CD4-positive, alpha-beta T cell (primary cell): ENCODE measurements at regions not wholly inside any gene's neighbourhood (a gene's known extent, or its start where the extent isn't known, plus 50 kb on each side); places are given as distances from the start of the nearest gene placed in this dataset.

Experiments
- ATAC-seq: fragments of 200-7000 bp; cut with Tn5 transposase; one replicate; pipeline ENCODE4 v1.10.0; 2022; ENCODE audit warnings: mild to moderate bottlenecking; ENCODE audit not compliant: poor library complexity
- CTCF ChIA-PET: fragments of 350-600 bp; sonication (Branson Sonifier 250); formaldehyde crosslinking; loops from one replicate; lab custom pipeline; 2021; ENCODE audit warnings: antibody characterized with exemption, inconsistent platforms; lab: Charles Lee
- POLR2A ChIA-PET: fragments of 350-600 bp; sonication (Branson Sonifier 250); formaldehyde crosslinking; loops from one replicate; lab custom pipeline; 2021; ENCODE audit warnings: antibody characterized with exemption, inconsistent platforms; lab: Charles Lee
- DNase-seq, 14 experiments: peaks; one replicate each; pipeline ENCODE4 v3.0.0-alpha.2; 2013 to 2020; ENCODE audit warnings: mixed read lengths in 2 of 14
- H3K27ac ChIP-seq, 2 donors: one replicate each; pipeline versions ENCODE4 v1.5.1 to v1.7.0; 2013; ENCODE audit warnings: low read length in 2 of 2, low read depth in 1 of 2, mild to moderate bottlenecking in 1 of 2
- H3K27me3 ChIP-seq, 2 experiments: 1 replicate in 1 of 2; 2 replicates in 1 of 2; pipeline versions ENCODE4 v1.6.1 to v1.7.0; 2013; ENCODE audit warnings: low read length in 2 of 2, control low read depth in 1 of 2, mild to moderate bottlenecking in 1 of 2, moderate library complexity in 1 of 2; ENCODE audit not compliant: insufficient read depth in 2 of 2, control insufficient read depth in 1 of 2
- H3K36me3 ChIP-seq: one replicate; pipeline ENCODE4 v1.6.1; 2013; ENCODE audit warnings: low read length, control low read depth; ENCODE audit not compliant: insufficient read depth
- H3K4me1 ChIP-seq: one replicate; pipeline ENCODE4 v1.6.1; 2013; ENCODE audit warnings: low read length, control low read depth; ENCODE audit not compliant: insufficient read depth
- H3K4me3 ChIP-seq: one replicate; pipeline ENCODE4 v1.5.1; 2013; ENCODE audit warnings: mild to moderate bottlenecking, low read length, moderate library complexity
- H3K9me3 ChIP-seq, 2 experiments: 1 replicate in 1 of 2; 2 replicates in 1 of 2; pipeline versions ENCODE4 v1.6.1 to v1.7.0; 2013; ENCODE audit warnings: low read length in 2 of 2, mild to moderate bottlenecking in 2 of 2, control low read depth in 1 of 2, moderate library complexity in 1 of 2; ENCODE audit not compliant: control insufficient read depth in 1 of 2, insufficient read depth in 1 of 2
- H3K27ac Mint-ChIP-seq: one replicate; pipeline ENCODE4 v1.8.0; 2020; ENCODE audit warnings: mixed read lengths
- H3K27me3 Mint-ChIP-seq: one replicate; pipeline ENCODE4 v1.8.0; 2021; ENCODE audit warnings: mixed read lengths
- H3K36me3 Mint-ChIP-seq: one replicate; pipeline ENCODE4 v1.8.0; 2021; ENCODE audit warnings: low read depth, mixed read lengths
- H3K4me1 Mint-ChIP-seq: one replicate; pipeline ENCODE4 v1.8.0; 2021; ENCODE audit warnings: low read depth, mixed read lengths
- H3K4me3 Mint-ChIP-seq: one replicate; pipeline ENCODE4 v1.8.0; 2020; ENCODE audit warnings: mild to moderate bottlenecking, mixed read lengths
- H3K9me3 Mint-ChIP-seq: one replicate; pipeline ENCODE4 v1.8.0; 2020; ENCODE audit warnings: mixed read lengths
- CTCF ChIP-seq: fragments of 200-600 bp; IDR thresholded peaks from one replicate; pipeline ENCODE4 v1.8.0; 2022; ENCODE audit warnings: antibody characterized with exemption, mild to moderate bottlenecking
- intact Hi-C, 2 experiments: fragments of 100-400 bp; cut with DNase I in 1 of 2; cut with micrococcal nuclease in 1 of 2; formaldehyde crosslinking; loops; one replicate each; pipeline versions ENCODE4 v1.15.1 to v1.9.0; 2023 to 2025; cut with DNase I, micrococcal nuclease

- Histone ChIP-seq H3K9me3 (peaks cover 0 to 3% of the 10 kb centered on the region in 2 experiments), H3K27me3 (no peaks in the 10 kb centered on the region), H3K36me3 (no peaks in the 10 kb centered on the region), H3K4me1 (no peaks in the 10 kb centered on the region), H3K27ac (no peak overlapping the region), H3K4me3 (no peak overlapping the region)
- intact Hi-C loops: no loop called here
- ChIA-PET CTCF (interaction anchor here (1.4 kb wide), 1 partner anchor 10 kb away, joined by 3 read pairs; no protein-coding TSS in a partner anchor), POLR2A (no interaction called here)
- H3K4me1 Mint-ChIP-seq: no peaks in the 10 kb centered on the region
- DNase-seq (no peak), ATAC-seq (no peak)
- H3K36me3 Mint-ChIP-seq: no peaks in the 10 kb centered on the region
- no peak for TF ChIP-seq CTCF
- H3K9me3 Mint-ChIP-seq: no peaks in the 10 kb centered on the region
- H3K27me3 Mint-ChIP-seq: no peaks in the 10 kb centered on the region
- H3K4me3 Mint-ChIP-seq: no peak overlapping the region
- H3K27ac Mint-ChIP-seq: no peak overlapping the region
These were observed 226.6 kb upstream of the TMTC1 start for GRCh38 chr12:30010071-30011052.

- Mint-ChIP-seq H3K27ac (no peak overlapping the region), H3K27me3 (no peaks in the 10 kb centered on the region)
These were observed 222.3 kb upstream of the TMTC1 start for GRCh38 chr12:30006021-30006420.

GRCh38 chr12:30003321-30003720 is 219.6 kb upstream of the TMTC1 start:
- ChIA-PET CTCF (no interaction called here), POLR2A (no interaction called here)
- Mint-ChIP-seq H3K4me1 (no peaks in the 10 kb centered on the region), H3K9me3 (no peaks in the 10 kb centered on the region), H3K27me3 (no peaks in the 10 kb centered on the region), H3K36me3 (no peaks in the 10 kb centered on the region), H3K4me3 (no peak overlapping the region), H3K27ac (no peak overlapping the region)
- Histone ChIP-seq H3K27ac (no peak overlapping the region), H3K27me3 (no peaks in the 10 kb centered on the region), H3K36me3 (no peaks in the 10 kb centered on the region), H3K9me3 (no peaks in the 10 kb centered on the region), H3K4me3 (no peak overlapping the region), H3K4me1 (no peaks in the 10 kb centered on the region)
- intact Hi-C loops: no loop called here
- DNase-seq (no peak), ATAC-seq (no peak)
- no peak for TF ChIP-seq CTCF

More at GRCh38 chr12:30006021-30006420, 222.3 kb upstream of the TMTC1 start:
- intact Hi-C loops: no loop called here
- no peaks in the 10 kb centered on the region for H3K36me3 ChIP-seq
- ChIA-PET POLR2A (no interaction called here), CTCF (no interaction called here)
- Mint-ChIP-seq H3K36me3 (no peaks in the 10 kb centered on the region), H3K4me3 (no peak overlapping the region), H3K4me1 (no peaks in the 10 kb centered on the region), H3K9me3 (no peaks in the 10 kb centered on the region)
- DNase-seq: no peak
- no peak overlapping the region for H3K4me3 ChIP-seq
- H3K9me3 ChIP-seq: no peaks in the 10 kb centered on the region
- ATAC-seq: no peak
- no peaks in the 10 kb centered on the region for H3K4me1 ChIP-seq
- H3K27me3 ChIP-seq: no peaks in the 10 kb centered on the region
- no peak overlapping the region for H3K27ac ChIP-seq
- TF ChIP-seq CTCF: no peak
